ENCODE measurements at regions not wholly inside any gene's neighbourhood (a gene's known extent, or its start where the extent isn't known, plus 50 kb on each side); places are given as distances from the start of the nearest gene placed in this dataset.

- DNase-seq, result peak; percentile 51
Measured at GRCh38 chr10:36157486-36157885, 515.4 kb upstream of the FZD8 start.

GRCh38 chr10:36148207-36148606, 506.1 kb upstream of the FZD8 start:
- DNase-seq, result no peak

DNA sequence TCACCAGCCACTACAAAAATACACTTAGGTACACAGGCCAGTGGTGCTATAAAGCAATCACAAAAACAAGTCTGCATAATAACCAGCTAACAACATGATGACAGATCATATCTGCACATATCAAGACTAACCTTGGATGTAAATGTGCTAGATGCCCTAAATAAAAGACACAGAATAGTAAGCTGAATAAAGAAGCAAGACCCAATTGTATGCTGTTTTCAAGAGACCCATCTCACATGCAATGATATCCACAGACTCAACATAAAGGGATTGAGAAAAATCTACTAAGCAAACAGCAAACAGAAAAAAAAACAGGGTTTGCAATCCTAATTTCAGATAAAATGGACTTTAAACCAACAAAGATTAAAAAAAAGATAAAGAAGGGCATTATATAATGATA, 505.4 kb upstream of the FZD8 start:
- no peak for DNase-seq

GRCh38 chr10:36141856-36142560, 499.9 kb upstream of the FZD8 start:
- DNase-seq, result peak; percentile 29

GRCh38 chr10:36129051-36129450, 487.0 kb upstream of the FZD8 start:
- no peak for DNase-seq

DNA sequence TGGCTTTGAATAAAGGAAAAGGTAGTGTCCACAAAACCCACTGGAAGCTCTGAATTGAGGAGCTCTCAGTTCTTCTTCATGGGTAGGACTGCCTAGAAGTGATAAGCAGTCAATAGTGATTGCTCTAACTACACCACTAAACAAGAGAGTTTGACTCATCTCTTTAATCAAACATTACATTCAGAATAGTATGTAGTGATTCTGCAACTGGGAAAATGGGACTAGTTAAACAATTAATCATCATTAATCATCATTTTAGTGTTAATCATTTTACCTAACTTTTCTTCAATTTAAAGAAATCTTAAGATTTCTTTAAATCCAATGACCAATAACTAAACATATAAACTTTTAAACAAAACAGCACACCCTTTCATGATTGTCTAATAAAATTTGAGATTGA, 484.0 kb upstream of the FZD8 start:
- DNase-seq, result no peak

- no peak for DNase-seq
Measured at GRCh38 chr10:36119455-36119854, 477.4 kb upstream of the FZD8 start.

GRCh38 chr10:36118314-36118713, 476.2 kb upstream of the FZD8 start:
- DNase-seq, result no peak

- DNase-seq, result no peak
Measured at GRCh38 chr10:36117890-36118289, 475.8 kb upstream of the FZD8 start.

GRCh38 chr10:36117231-36117630, 475.1 kb upstream of the FZD8 start:
- no peak for DNase-seq

DNA sequence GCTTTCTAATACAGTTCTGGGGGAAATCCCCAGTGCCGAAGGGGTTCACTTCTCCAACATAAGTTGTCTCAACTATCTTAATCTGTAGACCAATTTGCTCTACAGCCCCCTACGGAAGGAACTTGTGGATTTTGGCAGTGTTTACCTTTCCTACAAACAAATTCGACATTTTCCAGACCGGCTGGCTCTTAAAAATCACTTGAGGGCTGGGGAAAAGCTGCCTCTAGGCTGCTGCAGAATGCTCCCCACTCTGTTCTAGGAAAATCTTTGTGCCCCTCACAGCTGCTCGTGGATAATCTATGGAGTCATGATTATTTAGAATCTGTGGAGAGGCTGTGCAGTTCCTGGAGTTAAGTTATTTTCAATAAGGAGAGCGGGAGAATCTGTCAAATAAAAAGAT, 474.6 kb upstream of the FZD8 start:
- no peak for DNase-seq

GRCh38 chr10:36116040-36116439, 473.9 kb upstream of the FZD8 start:
- DNase-seq, result no peak

DNA sequence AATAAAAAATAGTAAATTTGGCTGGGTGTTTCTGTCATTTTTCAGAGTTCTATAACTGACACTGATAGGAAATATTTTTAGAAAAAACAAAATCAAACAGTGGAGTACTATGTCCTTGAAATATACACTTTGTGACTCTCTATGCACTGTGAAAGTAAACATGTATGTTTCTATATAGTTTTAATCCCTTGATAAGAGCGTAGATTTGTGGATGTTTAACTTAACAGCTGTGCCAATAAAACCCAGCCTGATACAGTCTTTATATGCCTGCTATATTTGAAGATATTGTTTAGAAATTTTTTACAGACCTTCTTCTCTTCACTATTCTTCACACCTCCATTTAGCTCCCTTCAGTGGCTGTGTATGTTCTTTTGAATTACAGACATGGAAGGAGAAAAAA, 473.3 kb upstream of the FZD8 start:
- DNase-seq, result no peak

DNA sequence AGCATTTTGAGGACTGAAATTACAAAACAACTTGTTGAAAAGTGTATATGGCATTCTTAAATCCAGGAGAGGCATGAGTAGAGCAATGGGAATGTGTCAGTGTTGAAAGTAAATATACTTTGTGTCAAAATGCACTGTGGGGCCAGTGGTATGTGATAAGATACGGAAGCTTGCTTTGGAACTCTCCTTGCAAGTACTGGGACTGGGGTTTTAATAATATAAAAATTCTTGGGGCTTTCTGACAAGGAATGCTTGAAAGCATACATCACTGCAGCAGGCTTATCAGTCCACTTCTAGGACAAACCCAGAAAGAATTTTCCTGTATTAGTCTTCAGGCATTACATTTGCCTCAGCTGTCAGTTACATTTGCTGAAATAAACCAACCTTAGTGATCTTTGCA, 472.8 kb upstream of the FZD8 start:
- DNase-seq, result no peak

- DNase-seq, result no peak
Measured at GRCh38 chr10:36114141-36114540, 472.0 kb upstream of the FZD8 start.

- DNase-seq, result no peak
Measured at GRCh38 chr10:36111676-36112075, 469.6 kb upstream of the FZD8 start.

GRCh38 chr10:36110097-36110496, 468.0 kb upstream of the FZD8 start:
- no peak for DNase-seq

DNA sequence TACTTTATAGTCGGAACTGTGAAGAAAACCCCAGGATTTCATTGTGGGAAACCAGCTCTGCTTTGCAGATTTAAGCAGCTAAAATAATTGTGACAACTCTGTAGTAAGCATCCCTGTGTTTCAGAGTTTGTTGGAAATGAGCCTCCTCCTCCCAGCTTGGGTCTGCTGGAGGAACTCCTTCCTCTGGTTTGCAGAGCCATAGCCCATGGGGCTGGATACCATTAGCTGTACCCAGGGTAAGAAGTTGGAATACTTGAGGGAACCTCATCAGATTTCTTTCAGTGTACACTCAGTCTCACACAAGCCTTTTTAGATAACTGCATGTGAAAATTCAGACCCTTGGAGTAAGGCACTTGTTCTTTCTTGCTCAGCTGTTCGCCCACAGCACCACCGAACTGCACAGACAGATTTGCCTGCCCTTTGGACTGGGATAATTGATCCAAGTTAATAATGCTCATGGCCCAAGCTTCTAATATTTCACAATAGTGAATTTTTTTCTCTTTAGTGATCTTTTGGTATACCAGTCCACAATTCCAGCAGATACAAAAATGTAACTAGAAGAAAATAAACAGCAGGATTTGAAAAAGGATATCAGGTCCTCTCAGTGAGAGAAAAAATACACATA, 467.4 kb upstream of the FZD8 start:
- no peak for DNase-seq

- DNase-seq, result no peak
Measured at GRCh38 chr10:36097696-36098095, 455.6 kb upstream of the FZD8 start.

DNA sequence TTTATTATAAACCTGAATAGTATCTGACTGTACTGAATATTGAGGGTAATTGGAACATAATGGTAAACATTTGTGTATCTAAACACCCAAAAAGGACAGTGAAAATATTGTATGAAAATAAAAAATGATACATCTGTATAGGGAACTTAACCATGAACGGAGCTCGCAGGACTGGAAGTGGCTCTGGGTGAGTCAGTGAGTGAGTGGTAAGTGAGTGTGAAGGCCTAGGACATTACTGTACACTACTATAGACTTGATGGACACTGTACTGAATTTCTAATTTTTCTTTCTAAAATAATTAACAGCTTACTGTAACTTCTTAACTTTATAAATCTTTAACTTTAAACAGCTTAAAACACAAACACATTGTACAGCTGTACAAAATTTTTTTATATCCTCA, 454.5 kb upstream of the FZD8 start:
- no peak for DNase-seq

- no peak for DNase-seq
Measured at GRCh38 chr10:36094096-36094495, 452.0 kb upstream of the FZD8 start.

DNA sequence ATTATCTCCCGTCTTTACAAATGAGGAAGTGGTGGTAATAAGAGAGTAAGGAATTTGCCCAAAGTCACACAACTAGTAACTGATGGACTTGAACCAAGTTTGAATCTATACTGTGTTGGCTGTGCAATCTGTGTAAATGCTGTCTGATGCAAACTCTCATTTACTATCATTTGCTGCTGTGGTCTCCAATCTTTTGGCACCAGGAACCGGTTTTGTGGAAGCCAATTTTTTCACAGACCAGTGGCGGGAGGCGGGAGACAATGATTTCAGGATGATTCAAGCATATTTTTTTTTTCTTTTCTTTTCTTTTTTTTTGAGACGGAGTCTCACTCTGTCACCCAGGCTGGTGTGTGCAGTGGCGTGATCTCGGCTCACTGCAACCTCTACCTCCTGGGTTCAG, 450.0 kb upstream of the FZD8 start:
- DNase-seq, result no peak

DNA sequence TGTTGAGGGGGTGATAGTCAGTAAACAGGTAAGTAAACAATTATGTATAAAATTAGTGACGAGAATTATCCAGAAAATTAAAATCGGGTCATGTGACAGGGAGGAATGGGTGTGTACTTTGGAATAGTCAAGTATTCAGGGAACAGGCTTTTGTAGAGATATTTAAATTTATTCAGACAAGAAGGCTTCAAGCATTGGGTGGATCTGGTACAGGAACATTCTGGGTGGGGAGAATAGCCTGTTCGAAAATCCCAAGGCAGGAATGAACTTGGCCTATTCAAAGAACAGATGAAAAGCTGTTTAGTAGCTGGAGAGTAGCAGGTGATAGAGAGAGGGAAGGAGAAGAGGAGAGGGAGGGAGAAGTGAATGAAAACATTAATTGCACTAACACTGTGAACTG, 448.9 kb upstream of the FZD8 start:
- DNase-seq, result no peak

- DNase-seq, result no peak
Measured at GRCh38 chr10:36089790-36090440, 447.8 kb upstream of the FZD8 start.

Data from RPMI8226 (cell line).